GM12864 (cell line): ENCODE measurements at regions not wholly inside any gene's neighbourhood (a gene's known extent, or its start where the extent isn't known, plus 50 kb on each side); places are given as distances from the start of the nearest gene placed in this dataset.

Experiments
- DNase-seq: peaks from one replicate; pipeline ENCODE4 v3.0.0-alpha.2; 2011; ENCODE audit warnings: low read depth
- H3K4me3 ChIP-seq: 2 replicates; pipeline ENCODE4 v1.5.1; 2011; ENCODE audit warnings: mild to moderate bottlenecking, low read depth, low read length, control low read depth
- TF ChIP-seq, protein P1 (sequence below): IDR thresholded peaks from 2 replicates; pipeline ENCODE4 v1.5.1; 2011; ENCODE audit warnings: low read depth, mild to moderate bottlenecking, moderate library complexity, low read length, control low read depth, inconsistent platforms; ENCODE audit errors: missing control alignments

DNA sequence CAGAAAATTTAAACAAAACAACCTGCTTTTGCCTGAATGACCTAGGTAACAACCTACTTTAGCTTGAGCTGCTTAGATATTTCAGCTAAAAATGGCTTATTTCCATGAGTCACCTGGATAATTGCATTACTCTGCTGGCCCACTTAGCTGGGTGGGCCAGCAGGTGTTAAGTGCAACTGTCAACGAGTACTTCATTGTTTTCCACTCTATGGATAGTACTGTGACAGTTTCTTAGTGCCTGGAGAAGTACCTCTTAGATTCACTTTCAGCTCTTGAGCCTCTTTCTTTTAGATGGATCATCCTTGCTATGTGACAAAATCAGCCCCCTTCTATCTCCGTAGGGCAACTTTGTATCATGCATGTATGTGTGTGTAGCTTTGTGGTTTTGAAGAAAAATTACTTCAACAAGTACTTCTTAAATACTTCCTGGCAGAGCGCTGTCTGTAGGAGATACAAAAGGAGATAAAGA lies 368.2 kb upstream of the ATP2B1 start:
- no peak for DNase-seq
- TF ChIP-seq, protein P1, sequence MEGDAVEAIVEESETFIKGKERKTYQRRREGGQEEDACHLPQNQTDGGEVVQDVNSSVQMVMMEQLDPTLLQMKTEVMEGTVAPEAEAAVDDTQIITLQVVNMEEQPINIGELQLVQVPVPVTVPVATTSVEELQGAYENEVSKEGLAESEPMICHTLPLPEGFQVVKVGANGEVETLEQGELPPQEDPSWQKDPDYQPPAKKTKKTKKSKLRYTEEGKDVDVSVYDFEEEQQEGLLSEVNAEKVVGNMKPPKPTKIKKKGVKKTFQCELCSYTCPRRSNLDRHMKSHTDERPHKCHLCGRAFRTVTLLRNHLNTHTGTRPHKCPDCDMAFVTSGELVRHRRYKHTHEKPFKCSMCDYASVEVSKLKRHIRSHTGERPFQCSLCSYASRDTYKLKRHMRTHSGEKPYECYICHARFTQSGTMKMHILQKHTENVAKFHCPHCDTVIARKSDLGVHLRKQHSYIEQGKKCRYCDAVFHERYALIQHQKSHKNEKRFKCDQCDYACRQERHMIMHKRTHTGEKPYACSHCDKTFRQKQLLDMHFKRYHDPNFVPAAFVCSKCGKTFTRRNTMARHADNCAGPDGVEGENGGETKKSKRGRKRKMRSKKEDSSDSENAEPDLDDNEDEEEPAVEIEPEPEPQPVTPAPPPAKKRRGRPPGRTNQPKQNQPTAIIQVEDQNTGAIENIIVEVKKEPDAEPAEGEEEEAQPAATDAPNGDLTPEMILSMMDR: no peak
- no peak overlapping the region for H3K4me3 ChIP-seq

DNA sequence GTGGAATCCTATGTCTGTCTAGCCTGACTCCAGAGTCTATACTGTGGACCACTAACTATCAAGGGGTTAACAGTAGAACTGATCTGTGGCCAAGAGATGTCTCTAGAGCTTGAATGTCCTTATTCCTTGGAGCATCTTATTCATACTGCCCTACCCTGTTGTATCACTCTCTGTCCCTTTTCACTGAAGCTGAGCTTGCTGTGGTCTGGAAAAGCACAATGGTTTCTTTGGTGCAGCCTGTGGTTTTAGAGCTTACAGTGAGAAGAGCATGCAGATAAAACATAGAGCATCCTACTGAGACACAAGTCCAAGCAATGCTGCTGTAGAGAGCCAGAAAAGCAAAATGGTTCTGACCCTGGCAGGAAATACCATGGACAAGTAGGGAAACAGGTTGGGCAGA lies 367.0 kb upstream of the ATP2B1 start:
- no peak overlapping the region for H3K4me3 ChIP-seq
- TF ChIP-seq, protein P1: no peak
- no peak for DNase-seq

DNA sequence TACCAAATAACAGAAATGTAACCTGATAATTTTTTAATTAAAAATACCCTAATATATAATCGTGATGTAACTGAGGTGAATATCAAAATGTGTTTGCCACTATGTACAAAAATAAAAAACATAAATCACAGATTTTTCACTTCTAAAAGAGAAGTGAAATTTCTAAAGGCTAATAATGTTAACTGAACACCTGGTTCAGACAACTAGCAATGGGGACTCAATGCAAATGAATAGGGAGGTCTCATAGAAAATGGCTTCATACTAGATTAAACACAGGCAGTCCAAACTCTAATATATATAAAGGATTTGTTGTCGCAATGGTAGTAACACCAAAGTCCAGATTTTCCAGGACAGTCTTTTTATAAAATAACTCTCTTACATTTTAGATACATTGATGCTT lies 365.4 kb upstream of the ATP2B1 start:
- H3K4me3 ChIP-seq: no peak overlapping the region
- DNase-seq: peak; percentile 12
- TF ChIP-seq, protein P1: no peak

DNA sequence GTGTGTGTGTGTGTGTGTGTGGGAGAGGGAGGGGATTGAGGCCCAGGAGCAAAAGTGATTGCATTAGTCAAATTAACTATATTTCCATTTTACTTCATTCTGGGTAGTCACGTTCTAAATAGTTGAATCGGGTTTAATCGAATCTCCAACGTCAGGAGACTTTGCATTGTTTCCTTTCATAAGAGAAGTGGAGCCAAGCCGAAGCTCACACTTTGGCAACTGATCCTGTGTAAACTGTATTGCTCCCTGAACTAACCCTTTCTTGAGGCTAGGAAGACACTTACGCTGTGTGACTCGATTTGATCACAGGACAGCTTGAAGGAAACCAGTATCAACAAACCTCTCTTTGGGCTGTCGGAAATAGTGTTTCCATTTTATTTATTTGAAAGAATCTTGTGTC lies 363.4 kb upstream of the ATP2B1 start:
- no peak overlapping the region for H3K4me3 ChIP-seq
- DNase-seq: no peak
- TF ChIP-seq, protein P1: no peak

DNA sequence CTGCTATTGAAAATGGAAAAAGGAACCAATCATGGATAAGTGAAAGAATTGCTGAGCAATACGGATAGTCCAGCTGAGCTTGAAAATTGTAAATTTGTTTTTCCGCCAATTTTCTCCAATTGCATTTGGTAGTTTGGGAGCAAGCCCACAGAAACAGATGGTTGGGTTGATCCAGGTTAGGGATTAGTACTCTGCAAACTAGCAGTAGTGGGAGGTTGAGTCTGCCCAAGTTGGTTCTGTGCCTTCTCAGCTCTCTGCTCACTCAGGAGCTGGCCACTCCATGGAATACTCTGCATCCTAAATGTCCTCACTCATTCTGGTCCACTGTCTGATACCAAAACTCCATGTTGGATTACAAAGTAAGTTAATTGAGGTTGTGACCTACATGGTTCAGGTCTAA lies 361.1 kb upstream of the ATP2B1 start:
- TF ChIP-seq, protein P1: no peak

DNA sequence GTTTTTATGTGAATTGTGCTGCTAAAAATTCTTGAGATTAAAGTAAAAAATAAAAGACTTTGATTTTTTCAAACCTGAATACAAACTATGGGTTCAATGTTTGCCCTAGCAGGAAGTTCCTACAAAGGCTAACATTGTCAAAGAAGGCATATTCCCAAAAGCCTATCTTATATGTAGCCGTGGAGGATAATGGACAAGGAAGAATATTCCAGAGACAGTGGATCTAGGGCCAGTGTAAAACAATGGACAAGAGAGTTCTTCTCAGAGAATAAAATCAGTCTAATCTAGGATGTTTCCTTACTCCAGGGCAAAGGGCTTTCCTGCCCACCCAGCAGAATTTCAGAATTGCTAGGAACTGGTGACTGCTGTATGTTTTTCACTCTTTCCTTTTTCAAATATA lies 359.2 kb upstream of the ATP2B1 start:
- TF ChIP-seq, protein P1: no peak
- no peak overlapping the region for H3K4me3 ChIP-seq
- no peak for DNase-seq

More for the DNA sequence above, 361.1 kb upstream of the ATP2B1 start:
- no peak for DNase-seq
- no peak overlapping the region for H3K4me3 ChIP-seq
